DMS153 treated with DMSO at 0.1 percent for 48 hours (cell line): ENCODE measurements at regions not wholly inside any gene's neighbourhood (a gene's known extent, or its start where the extent isn't known, plus 50 kb on each side); places are given as distances from the start of the nearest gene placed in this dataset.

Experiments
- DNase-seq: peaks from one replicate; lab custom pipeline; 2025; ENCODE audit not compliant: unreplicated experiment; lab: John Stamatoyannopoulos, UW

- DNase-seq = no peak
Measured at GRCh38 chr6:103236923-103237322, 1622.8 kb downstream of the HACE1 start.

GRCh38 chr6:103231181-103231580 lies 1628.5 kb downstream of the HACE1 start:
- DNase-seq = no peak

DNA sequence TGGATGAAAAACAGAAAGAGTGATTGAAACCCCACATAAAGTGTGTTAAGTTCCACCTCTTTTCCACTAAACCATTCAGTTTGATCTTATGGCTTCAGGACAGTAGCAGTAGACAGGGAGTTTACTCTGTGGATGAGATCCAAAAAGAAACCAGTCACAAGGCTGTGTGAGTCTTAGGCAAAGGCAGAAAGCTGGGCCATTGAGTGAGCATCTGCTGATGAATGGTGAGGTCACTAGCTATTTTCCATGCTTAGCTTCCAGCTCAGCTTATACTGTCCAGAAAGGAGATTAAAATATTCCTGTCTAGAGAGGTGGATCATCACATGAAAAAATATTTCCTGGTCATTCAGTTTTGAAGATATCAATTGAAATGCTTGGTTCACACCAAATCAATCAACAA lies 1643.9 kb downstream of the HACE1 start:
- DNase-seq = no peak

- no peak for DNase-seq
Measured at GRCh38 chr6:103210686-103211085, 1649.0 kb downstream of the HACE1 start.

DNA sequence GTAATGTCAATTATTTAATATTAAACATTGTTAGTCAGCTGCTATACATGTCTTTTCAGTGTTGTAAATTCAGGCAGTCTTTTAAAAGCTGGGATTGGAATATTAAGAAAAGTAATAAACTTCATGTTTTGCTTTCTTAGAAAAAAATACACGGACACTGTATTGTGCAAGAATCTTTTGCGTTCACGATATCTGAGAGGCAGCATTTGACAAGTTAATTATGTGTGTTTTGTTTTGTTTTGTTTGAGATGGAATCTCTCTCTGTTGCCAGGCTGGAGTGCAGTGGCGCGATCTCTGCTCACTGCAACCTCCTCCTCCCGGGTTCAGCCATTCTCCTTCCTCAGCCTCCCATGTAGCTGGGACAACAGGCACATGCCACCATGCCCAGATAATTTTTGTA lies 1661.3 kb downstream of the HACE1 start:
- DNase-seq = no peak

- no peak for DNase-seq
Measured at GRCh38 chr6:103193413-103193812, 1666.3 kb downstream of the HACE1 start.

- no peak for DNase-seq
Measured at GRCh38 chr6:103191391-103192093, 1668.2 kb downstream of the HACE1 start.

- DNase-seq = no peak
Measured at GRCh38 chr6:103184776-103185175, 1674.9 kb downstream of the HACE1 start.

DNA sequence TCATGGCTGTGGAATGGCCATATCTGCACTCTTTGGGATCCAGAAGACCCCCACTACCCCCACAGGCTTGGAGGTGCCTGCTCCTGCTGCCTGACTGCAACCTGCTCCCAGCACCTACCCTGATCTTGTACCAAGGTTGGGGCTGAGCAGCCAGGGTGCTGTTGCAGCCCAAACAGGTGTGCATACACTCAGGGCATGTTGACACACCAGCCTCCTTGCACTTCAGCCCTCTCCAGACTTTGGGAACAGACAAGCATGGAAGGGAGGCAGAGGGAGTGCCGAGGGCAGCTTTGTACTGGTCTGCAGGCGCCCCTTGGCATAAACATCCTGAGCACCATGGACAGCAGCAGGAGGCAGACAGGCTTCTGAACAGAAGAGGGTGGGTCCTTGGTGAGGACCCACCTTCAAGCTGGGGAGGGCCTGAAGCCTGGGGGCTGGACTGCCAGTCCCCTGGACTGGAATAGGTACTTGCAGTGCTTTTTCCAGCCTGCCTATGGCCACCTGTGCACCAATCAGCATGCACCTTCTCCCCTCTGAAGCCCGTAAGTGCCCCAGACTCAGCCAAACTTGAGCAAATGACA lies 1675.8 kb downstream of the HACE1 start:
- DNase-seq = no peak

- DNase-seq = no peak
Measured at GRCh38 chr6:103178193-103178592, 1681.5 kb downstream of the HACE1 start.

DNA sequence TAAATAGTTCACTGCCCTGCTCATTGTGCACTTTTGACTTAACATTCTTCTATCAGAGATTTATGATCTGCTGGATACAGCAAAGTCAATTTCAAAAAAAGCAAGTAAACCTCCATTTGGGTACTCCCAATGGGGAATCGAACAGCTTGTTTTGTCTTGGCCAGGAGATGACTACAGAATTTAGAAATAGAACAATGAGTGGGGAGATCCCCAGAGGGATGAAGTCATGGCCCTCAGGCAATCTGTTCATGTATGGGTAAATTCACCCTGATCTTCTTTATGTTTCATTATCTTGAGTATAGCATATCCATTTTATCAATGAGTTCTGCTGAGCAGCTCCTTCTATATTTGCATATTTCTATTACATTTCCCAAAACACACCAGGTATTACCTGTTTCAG lies 1681.9 kb downstream of the HACE1 start:
- no peak for DNase-seq

DNA sequence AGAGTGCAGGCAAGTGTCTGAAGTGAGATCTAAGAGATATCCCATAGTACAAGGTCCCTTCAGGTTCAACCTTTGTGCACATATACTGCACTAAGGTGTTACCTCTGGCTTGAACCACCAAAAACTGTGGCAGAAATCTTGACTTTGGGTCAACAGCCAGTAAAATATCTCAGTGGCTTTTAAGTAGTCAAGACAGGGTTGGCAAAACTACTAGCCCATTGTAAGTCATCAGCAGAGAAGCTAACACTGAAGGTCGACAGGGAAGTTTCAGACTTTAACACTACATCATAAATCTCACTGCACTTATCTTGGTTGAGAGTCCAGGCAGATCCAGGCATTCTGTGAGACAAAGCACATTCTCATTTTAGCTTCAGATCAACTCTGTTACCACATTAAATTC lies 1684.7 kb downstream of the HACE1 start:
- no peak for DNase-seq

- DNase-seq = no peak
Measured at GRCh38 chr6:103167345-103168071, 1692.2 kb downstream of the HACE1 start.

- no peak for DNase-seq
Measured at GRCh38 chr6:103154779-103155572, 1704.7 kb downstream of the HACE1 start.

DNA sequence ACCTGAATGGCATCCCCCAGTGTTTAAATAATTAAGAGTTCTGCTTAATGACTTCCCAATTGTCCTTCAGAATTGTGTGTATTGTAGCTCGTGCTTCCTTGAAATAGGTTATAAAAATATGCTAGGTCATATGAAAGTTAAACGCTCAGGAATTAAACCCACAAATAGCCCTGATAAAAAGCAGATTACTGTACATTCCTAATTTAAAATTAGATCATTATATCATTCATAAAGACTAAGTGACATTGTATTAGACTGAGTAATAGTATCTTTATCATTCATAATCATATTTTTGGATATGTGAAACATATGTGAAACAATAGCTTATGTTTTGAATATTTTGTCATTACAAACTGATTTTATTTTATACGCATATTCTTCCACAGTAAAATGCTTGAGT lies 1706.7 kb downstream of the HACE1 start:
- no peak for DNase-seq

GRCh38 chr6:103142902-103143301 lies 1716.8 kb downstream of the HACE1 start:
- DNase-seq = no peak

- no peak for DNase-seq
Measured at GRCh38 chr6:103140308-103141027, 1719.3 kb downstream of the HACE1 start.

DNA sequence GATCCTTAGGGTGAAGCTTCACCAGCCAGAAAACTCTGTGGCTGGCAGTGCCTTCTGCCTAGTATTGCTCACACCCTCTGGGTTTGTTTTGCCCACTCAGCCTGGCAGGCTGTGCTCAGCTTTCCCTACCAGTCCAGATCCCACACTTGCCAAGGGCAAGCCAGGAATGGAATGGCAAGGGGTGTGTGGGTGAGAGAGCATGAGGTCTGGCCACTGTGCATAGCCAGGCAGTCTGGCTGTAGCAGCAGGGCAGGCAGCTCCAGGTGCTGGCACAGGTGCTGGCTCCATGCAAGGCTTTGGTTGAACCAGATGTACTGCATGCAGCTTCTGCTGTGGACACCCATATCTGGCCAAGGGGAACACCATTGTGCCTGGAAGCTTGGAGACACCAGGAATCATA lies 1720.3 kb downstream of the HACE1 start:
- DNase-seq = no peak

- DNase-seq = no peak
Measured at GRCh38 chr6:103124471-103124870, 1731.0 kb downstream of the GRIK2 start.

- DNase-seq = peak; percentile 46
Measured at GRCh38 chr6:103122766-103123601, 1729.5 kb downstream of the GRIK2 start.
